GM18505 (cell line): ENCODE measurements at regions not wholly inside any gene's neighbourhood (a gene's known extent, or its start where the extent isn't known, plus 50 kb on each side); places are given as distances from the start of the nearest gene placed in this dataset.

Experiments
- ATAC-seq: cut with Tn5 transposase; IDR thresholded peaks from one replicate; pipeline ENCODE4 v1.9.1; 2021; ENCODE audit not compliant: unreplicated experiment
- POLR2A ChIP-seq: IDR thresholded peaks from 4 replicates; pipeline ENCODE4 v1.6.1; 2011; ENCODE audit warnings: borderline replicate concordance; ENCODE audit not compliant: insufficient read depth, insufficient read length; ENCODE audit errors: extremely low read depth

GRCh38 chr2:220053919-220054318 is 426.5 kb downstream of the SLC4A3 start:
- TF ChIP-seq POLR2A = no peak
- ATAC-seq = no peak

- no peak for TF ChIP-seq POLR2A
- ATAC-seq = no peak
Observed at GRCh38 chr2:220057391-220057790, 430.0 kb downstream of the SLC4A3 start.

- no peak for ATAC-seq
- no peak for TF ChIP-seq POLR2A
Observed at GRCh38 chr2:220057916-220058315, 430.5 kb downstream of the SLC4A3 start.

- ATAC-seq = no peak
- no peak for TF ChIP-seq POLR2A
Observed at GRCh38 chr2:220064111-220065030, 436.9 kb downstream of the SLC4A3 start.

- TF ChIP-seq POLR2A = no peak
- no peak for ATAC-seq
Observed at GRCh38 chr2:220065581-220065980, 438.2 kb downstream of the SLC4A3 start.

GRCh38 chr2:220068846-220069245 is 441.4 kb downstream of the SLC4A3 start:
- ATAC-seq = no peak

GRCh38 chr2:220070349-220070748 is 442.9 kb downstream of the SLC4A3 start:
- no peak for ATAC-seq
- TF ChIP-seq POLR2A = no peak

More at GRCh38 chr2:220068846-220069245, 441.4 kb downstream of the SLC4A3 start:
- TF ChIP-seq POLR2A = no peak

GRCh38 chr2:220071696-220072095 is 444.3 kb downstream of the SLC4A3 start:
- TF ChIP-seq POLR2A = no peak
- no peak for ATAC-seq

GRCh38 chr2:220072669-220073220 is 445.3 kb downstream of the SLC4A3 start:
- no peak for TF ChIP-seq POLR2A
- no peak for ATAC-seq

- no peak for ATAC-seq
- TF ChIP-seq POLR2A = no peak
Observed at GRCh38 chr2:220075835-220076234, 448.4 kb downstream of the SLC4A3 start.

GRCh38 chr2:220076734-220077133 is 449.3 kb downstream of the SLC4A3 start:
- ATAC-seq = no peak

GRCh38 chr2:220077488-220077887 is 450.1 kb downstream of the SLC4A3 start:
- ATAC-seq = no peak
- TF ChIP-seq POLR2A = no peak

More at GRCh38 chr2:220076734-220077133, 449.3 kb downstream of the SLC4A3 start:
- no peak for TF ChIP-seq POLR2A

GRCh38 chr2:220078439-220078838 is 451.0 kb downstream of the SLC4A3 start:
- ATAC-seq = no peak
- no peak for TF ChIP-seq POLR2A

GRCh38 chr2:220079595-220079994 is 452.2 kb downstream of the SLC4A3 start:
- ATAC-seq = no peak
- TF ChIP-seq POLR2A = no peak
